ENCODE measurements at regions not wholly inside any gene's neighbourhood (a gene's known extent, or its start where the extent isn't known, plus 50 kb on each side); places are given as distances from the start of the nearest gene placed in this dataset.

DNA sequence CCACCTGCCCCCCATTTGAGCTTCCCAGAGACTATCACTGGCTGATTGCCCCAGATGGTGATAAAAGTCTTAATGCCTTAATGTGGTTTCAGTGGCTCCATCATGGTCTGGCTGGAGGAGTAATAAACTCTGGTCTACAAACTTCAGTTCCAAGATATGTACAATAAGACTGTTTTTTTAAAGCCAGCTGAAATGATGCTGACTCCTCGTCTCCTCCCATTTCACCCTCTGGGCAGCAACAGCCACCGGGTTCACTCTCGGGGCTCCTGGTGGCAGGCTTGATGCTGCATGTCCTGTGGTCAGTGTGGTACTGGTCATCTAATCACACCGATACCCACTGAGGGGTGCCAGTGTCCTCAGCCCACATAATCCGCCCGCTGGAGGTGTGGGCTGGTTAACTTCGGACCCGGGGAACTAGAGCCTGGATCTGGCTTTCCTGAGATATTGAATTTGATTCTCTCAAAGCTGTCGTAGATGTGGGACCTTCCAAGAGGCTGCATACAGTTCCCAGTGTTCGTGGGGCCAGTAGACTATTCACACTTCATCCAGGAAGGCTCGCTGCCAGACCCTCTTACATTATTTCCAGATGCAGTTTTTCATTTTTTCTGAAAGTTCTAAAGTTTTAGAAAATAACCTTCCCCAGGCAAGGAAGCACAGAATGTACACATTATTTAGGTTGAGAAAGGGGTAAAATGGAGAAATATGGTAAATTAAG is 95.3 kb downstream of the GALR1 start:
- no peak for TF ChIP-seq EZH2 (IDR thresholded peaks at IDR 0.05; ENCODE audit: low read length, missing control alignments)
- TF ChIP-seq, protein P1, sequence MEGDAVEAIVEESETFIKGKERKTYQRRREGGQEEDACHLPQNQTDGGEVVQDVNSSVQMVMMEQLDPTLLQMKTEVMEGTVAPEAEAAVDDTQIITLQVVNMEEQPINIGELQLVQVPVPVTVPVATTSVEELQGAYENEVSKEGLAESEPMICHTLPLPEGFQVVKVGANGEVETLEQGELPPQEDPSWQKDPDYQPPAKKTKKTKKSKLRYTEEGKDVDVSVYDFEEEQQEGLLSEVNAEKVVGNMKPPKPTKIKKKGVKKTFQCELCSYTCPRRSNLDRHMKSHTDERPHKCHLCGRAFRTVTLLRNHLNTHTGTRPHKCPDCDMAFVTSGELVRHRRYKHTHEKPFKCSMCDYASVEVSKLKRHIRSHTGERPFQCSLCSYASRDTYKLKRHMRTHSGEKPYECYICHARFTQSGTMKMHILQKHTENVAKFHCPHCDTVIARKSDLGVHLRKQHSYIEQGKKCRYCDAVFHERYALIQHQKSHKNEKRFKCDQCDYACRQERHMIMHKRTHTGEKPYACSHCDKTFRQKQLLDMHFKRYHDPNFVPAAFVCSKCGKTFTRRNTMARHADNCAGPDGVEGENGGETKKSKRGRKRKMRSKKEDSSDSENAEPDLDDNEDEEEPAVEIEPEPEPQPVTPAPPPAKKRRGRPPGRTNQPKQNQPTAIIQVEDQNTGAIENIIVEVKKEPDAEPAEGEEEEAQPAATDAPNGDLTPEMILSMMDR (conservative IDR thresholded peaks at IDR 0.05 in 1 of 2, IDR thresholded peaks at IDR 0.05 in 1 of 2; ENCODE audit: low read depth in 1 of 2, low read length in 2 of 2) = no peak

All from fibroblast of lung (primary cell).